NCI-H510A (cell line): ENCODE measurements at regions not wholly inside any gene's neighbourhood (a gene's known extent, or its start where the extent isn't known, plus 50 kb on each side); places are given as distances from the start of the nearest gene placed in this dataset.

Experiments
- DNase-seq: peaks from one replicate; lab custom pipeline; 2025; lab: John Stamatoyannopoulos, UW

DNA sequence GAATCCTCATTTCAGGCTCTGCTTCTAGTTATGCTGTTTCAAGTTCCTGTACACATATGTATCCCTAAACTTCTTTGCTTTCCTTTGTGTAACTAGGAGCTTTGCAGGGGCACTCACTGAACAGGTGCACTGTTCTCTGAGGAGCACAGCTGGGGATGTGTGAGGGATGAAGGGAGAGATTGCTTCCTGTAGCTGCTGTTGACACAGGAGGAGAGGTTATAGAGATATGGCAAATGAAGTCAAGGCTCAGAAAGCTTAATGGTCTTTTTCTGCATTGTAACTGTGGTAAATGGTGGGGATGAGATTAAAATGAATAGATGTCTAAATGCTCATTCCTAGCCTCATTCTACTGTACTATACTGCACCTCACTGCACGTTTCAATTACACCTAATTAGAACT is 454.3 kb downstream of the BTBD3 start:
- DNase-seq = peak; percentile 59

- peak; percentile 81 for DNase-seq
Observed at GRCh38 chr20:12372557-12372956, 454.9 kb downstream of the BTBD3 start.

GRCh38 chr20:12375967-12376366 is 458.3 kb downstream of the BTBD3 start:
- DNase-seq = no peak

- DNase-seq = no peak
Observed at GRCh38 chr20:12383821-12384220, 466.1 kb downstream of the BTBD3 start.

GRCh38 chr20:12386821-12387220 is 469.1 kb downstream of the BTBD3 start:
- DNase-seq = no peak

DNA sequence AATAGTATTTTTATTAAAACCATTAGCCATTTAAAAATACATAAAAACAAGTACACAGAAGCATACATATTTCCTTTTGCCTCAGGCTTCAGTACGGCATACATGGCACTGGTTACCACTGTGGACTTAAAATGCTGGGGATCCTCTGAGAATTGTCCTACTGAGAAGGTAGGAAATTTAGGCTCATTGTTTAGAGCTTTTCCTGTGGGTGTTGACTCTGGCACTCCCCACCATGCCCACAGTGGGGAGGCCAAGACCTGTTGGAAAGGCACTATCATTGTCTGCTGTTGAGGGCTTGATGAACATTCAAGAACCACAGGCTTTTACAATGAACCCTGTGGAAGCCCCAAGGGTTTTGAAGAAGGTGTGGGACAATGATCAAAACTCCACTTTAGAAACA is 473.4 kb downstream of the BTBD3 start:
- DNase-seq = no peak

- no peak for DNase-seq
Observed at GRCh38 chr20:12394786-12395185, 477.1 kb downstream of the BTBD3 start.

GRCh38 chr20:12395353-12395752 is 477.7 kb downstream of the BTBD3 start:
- no peak for DNase-seq

- no peak for DNase-seq
Observed at GRCh38 chr20:12395760-12396159, 478.1 kb downstream of the BTBD3 start.

GRCh38 chr20:12399110-12399836 is 481.6 kb downstream of the BTBD3 start:
- DNase-seq = no peak

- DNase-seq = no peak
Observed at GRCh38 chr20:12404941-12405340, 487.2 kb downstream of the BTBD3 start.

DNA sequence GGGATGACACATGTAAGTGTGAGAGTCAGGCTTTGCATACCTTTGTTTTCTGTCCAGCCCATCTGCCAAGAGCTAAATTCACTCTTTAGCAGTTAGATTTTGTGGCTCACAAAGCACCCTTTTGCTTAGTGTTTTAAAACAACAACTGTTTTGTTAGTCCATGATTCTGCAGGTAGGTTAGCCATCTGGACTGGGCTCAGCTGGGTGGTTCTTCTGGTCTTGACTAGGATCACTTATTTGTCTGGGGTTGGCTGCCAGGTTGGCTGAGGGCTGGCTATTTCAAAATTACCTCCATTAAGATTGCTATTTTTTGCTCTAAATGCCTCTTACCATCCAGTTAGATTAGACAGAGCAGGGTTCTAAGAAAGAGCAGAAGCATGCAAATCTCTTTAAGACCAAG is 489.3 kb downstream of the BTBD3 start:
- no peak for DNase-seq

- DNase-seq = no peak
Observed at GRCh38 chr20:12409501-12409900, 491.8 kb downstream of the BTBD3 start.

GRCh38 chr20:12410783-12411182 is 493.1 kb downstream of the BTBD3 start:
- no peak for DNase-seq

- no peak for DNase-seq
Observed at GRCh38 chr20:12411246-12411940, 493.7 kb downstream of the BTBD3 start.

GRCh38 chr20:12413116-12413515 is 495.4 kb downstream of the BTBD3 start:
- no peak for DNase-seq

- DNase-seq = no peak
Observed at GRCh38 chr20:12414446-12415274, 497.0 kb downstream of the BTBD3 start.

- no peak for DNase-seq
Observed at GRCh38 chr20:12416281-12416680, 498.6 kb downstream of the BTBD3 start.

GRCh38 chr20:12433724-12434123 is 516.0 kb downstream of the BTBD3 start:
- DNase-seq = no peak

GRCh38 chr20:12434672-12435071 is 517.0 kb downstream of the BTBD3 start:
- no peak for DNase-seq

DNA sequence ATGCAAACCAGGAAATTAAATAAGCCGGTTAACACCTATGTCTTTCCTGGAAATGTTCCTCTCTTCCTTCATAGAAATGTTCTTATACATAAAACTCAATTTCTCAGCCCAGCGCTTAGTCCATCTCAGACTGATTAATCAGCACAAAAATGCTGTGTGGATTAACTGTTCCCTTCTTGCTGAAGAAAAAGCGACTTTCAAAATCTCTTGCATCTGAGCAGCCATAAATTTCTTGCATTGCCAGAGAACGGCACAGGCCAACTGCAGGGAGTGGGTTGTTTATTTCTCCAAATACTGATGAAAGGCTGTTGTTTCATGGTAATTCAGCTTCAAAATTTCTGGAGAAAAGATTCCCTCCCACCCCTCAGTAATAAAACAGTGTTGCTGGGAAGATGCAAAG is 517.6 kb downstream of the BTBD3 start:
- no peak for DNase-seq

GRCh38 chr20:12453711-12454110 is 536.0 kb downstream of the BTBD3 start:
- no peak for DNase-seq

DNA sequence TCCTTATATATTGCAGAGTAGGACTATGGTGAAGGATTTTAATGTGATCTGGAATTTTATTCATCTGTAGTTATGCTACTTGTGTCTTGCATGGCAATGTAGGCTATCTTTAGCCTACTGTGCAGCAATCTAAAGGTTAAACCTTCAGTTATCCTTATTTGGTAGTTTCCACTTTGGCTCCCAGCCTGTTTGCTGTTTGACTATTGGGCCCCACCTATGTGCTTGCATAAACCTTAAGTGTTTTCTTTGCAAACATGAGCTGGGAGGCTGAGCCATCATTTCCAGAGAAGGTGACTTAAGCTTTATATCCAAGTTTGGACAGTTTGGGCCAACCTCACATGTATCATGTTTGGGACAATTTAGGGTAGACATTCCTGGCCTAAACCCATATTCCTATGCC is 537.5 kb downstream of the BTBD3 start:
- peak; percentile 48 for DNase-seq
